Hepatocyte (in vitro differentiated cells): ENCODE measurements at regions not wholly inside any gene's neighbourhood (a gene's known extent, or its start where the extent isn't known, plus 50 kb on each side); places are given as distances from the start of the nearest gene placed in this dataset.

Experiments used
- DNase-seq: peaks from one replicate; pipeline ENCODE4 v3.0.0-alpha.2; 2016; ENCODE audit warnings: low spot score
- H2AFZ ChIP-seq: fragments of 200-600 bp; sonication (generic); 2 replicates; pipeline ENCODE4 v1.6.0; 2016; ENCODE audit warnings: antibody characterized with exemption, mild to moderate bottlenecking
- H3K27ac ChIP-seq: fragments of 200-600 bp; sonication (generic); 2 replicates; pipeline ENCODE4 v1.5.1; 2016; ENCODE audit warnings: mild to moderate bottlenecking
- H3K27me3 ChIP-seq: fragments of 200-600 bp; sonication (generic); 2 replicates; pipeline ENCODE4 v1.6.1; 2016
- H3K36me3 ChIP-seq: fragments of 200-600 bp; sonication (generic); replicated peaks from 2 replicates; pipeline ENCODE4 v1.5.1; 2016; ENCODE audit warnings: low read depth; ENCODE audit not compliant: insufficient read depth
- H3K4me1 ChIP-seq: fragments of 200-600 bp; sonication (generic); 2 replicates; pipeline ENCODE4 v1.5.1; 2016; ENCODE audit warnings: mild to moderate bottlenecking, moderate library complexity; ENCODE audit not compliant: insufficient read depth
- H3K4me2 ChIP-seq: fragments of 200-600 bp; sonication (generic); 2 replicates; pipeline ENCODE4 v1.6.0; 2016
- H3K4me3 ChIP-seq: fragments of 200-600 bp; sonication (generic); 2 replicates; pipeline ENCODE4 v1.5.1; 2016; ENCODE audit warnings: mild to moderate bottlenecking
- H3K79me2 ChIP-seq: fragments of 200-600 bp; sonication (generic); 2 replicates; pipeline ENCODE4 v1.6.0; 2017; ENCODE audit warnings: mild to moderate bottlenecking
- H3K9me2 ChIP-seq: fragments of 200-600 bp; sonication (generic); replicated peaks from 2 replicates; pipeline ENCODE4 v1.6.0; 2017; ENCODE audit warnings: mild to moderate bottlenecking; ENCODE audit not compliant: insufficient read depth
- H3K9me3 ChIP-seq: fragments of 200-600 bp; sonication (generic); 2 replicates; pipeline ENCODE4 v1.5.1; 2016; ENCODE audit warnings: low read depth, mild to moderate bottlenecking
- H4K20me1 ChIP-seq: fragments of 200-600 bp; sonication (generic); 2 replicates; pipeline ENCODE4 v1.6.0; 2016; ENCODE audit warnings: mild to moderate bottlenecking; ENCODE audit not compliant: insufficient read depth, poor library complexity, severe bottlenecking
- CTCF ChIP-seq: fragments of 200-600 bp; sonication (generic); IDR thresholded peaks from 2 replicates; pipeline ENCODE4 v1.5.1; 2016; ENCODE audit warnings: antibody characterized with exemption, mild to moderate bottlenecking; ENCODE audit not compliant: poor library complexity
- EZH2 ChIP-seq: fragments of 200-600 bp; sonication (generic); IDR thresholded peaks from 2 replicates; pipeline ENCODE4 v1.6.1; 2016; ENCODE audit warnings: antibody characterized with exemption, mild to moderate bottlenecking, borderline replicate concordance
- EZH2phosphoT487 ChIP-seq: fragments of 200-600 bp; sonication (generic); IDR thresholded peaks from one replicate; pipeline ENCODE4 v1.6.1; 2018; ENCODE audit warnings: antibody characterized with exemption, mild to moderate bottlenecking, low read depth, moderate library complexity; ENCODE audit not compliant: unreplicated experiment, severe bottlenecking
- WGBS: methylation state at CpG from one replicate; pipeline ENCODE4 v1.1.6; 2016; ENCODE audit warnings: low lambda C conversion rate; ENCODE audit errors: missing lambda C conversion rate; 5-methylcytosine and 5-hydroxymethylcytosine counted together

DNA sequence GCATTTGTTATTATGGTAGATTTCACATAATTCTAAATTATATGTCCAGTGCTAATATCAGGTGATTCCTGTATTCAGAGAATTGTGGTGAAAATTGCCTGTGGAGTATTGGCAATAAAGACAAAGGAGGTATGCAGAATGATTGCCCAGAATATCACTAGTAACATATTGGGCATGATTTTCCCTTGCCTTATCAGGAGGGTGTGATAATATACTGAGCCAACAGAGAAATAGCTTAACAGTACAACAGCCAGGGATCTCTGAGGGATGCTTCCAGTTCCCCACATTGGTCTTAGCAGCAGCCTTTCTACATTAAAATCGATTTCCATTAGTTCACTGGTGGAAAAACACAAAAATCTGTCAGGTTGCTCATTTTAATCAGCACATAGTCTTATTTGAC, 122.9 kb upstream of the COL3A1 start:
- Histone ChIP-seq H3K4me1 (peaks cover 3% of the 10 kb centered on the region), H2AFZ (no peak overlapping the region), H3K36me3 (no peaks in the 10 kb centered on the region), H3K27ac (peak overlapping the region; percentile 75), H4K20me1 (no peaks in the 10 kb centered on the region), H3K4me2 (no peak overlapping the region), H3K4me3 (no peak overlapping the region), H3K79me2 (no peaks in the 10 kb centered on the region), H3K27me3 (no peaks in the 10 kb centered on the region), H3K9me3 (no peaks in the 10 kb centered on the region), H3K9me2 (no peaks in the 10 kb centered on the region)
- WGBS, result 74% methylated on average over 1 of the region's 1 CpG
- no peak for DNase-seq
- TF ChIP-seq EZH2, result no peak
- no peak for TF ChIP-seq EZH2phosphoT487
- no peak for TF ChIP-seq CTCF

GRCh38 chr2:188851826-188852225, 122.3 kb upstream of the COL3A1 start:
- Histone ChIP-seq H3K4me3 (no peak overlapping the region), H4K20me1 (no peaks in the 10 kb centered on the region), H3K27me3 (no peaks in the 10 kb centered on the region), H3K27ac (peak overlapping the region; percentile 75), H3K4me2 (no peak overlapping the region), H3K4me1 (peaks cover 3% of the 10 kb centered on the region), H3K79me2 (no peaks in the 10 kb centered on the region), H3K9me2 (no peaks in the 10 kb centered on the region), H3K36me3 (no peaks in the 10 kb centered on the region), H2AFZ (no peak overlapping the region), H3K9me3 (no peaks in the 10 kb centered on the region)
- WGBS, result 93% methylated on average over 3 of the region's 3 CpGs
- DNase-seq, result no peak
- TF ChIP-seq CTCF (no peak), EZH2phosphoT487 (no peak), EZH2 (no peak)

- Histone ChIP-seq H4K20me1 (no peaks in the 10 kb centered on the region), H3K9me3 (no peaks in the 10 kb centered on the region), H3K27me3 (no peaks in the 10 kb centered on the region), H3K4me1 (peaks cover 3% of the 10 kb centered on the region), H3K36me3 (no peaks in the 10 kb centered on the region), H3K9me2 (no peaks in the 10 kb centered on the region), H3K27ac (peak overlapping the region; percentile 75), H2AFZ (no peak overlapping the region), H3K4me2 (no peak overlapping the region), H3K79me2 (no peaks in the 10 kb centered on the region), H3K4me3 (no peak overlapping the region)
- TF ChIP-seq CTCF (no peak), EZH2phosphoT487 (no peak), EZH2 (no peak)
- no peak for DNase-seq
- WGBS, result 55% methylated on average over 2 of the region's 2 CpGs
These were observed 121.4 kb upstream of the COL3A1 start for GRCh38 chr2:188852772-188853171.

DNA sequence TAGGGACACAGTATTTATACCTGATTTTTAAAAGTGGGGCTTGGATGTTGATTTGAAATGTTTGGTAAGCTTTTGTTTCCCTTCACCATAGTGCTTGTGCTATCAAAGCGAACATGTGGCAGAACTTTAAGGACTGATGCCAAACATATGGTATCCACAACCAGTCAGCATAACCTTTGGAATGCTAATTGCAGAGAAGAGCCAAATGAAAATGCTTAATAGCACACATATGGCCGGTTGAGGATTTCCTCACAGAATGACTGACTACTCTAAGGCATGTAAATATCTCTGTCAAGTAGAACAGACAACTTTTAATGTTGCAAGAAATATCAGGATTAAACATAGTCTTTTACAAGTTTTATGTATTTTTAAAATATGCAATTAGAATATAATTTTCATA, 120.9 kb upstream of the COL3A1 start:
- no peaks in the 10 kb centered on the region for H3K9me3 ChIP-seq
- TF ChIP-seq EZH2phosphoT487 (no peak), CTCF (no peak), EZH2 (no peak)
- H3K36me3 ChIP-seq, result no peaks in the 10 kb centered on the region
- H3K4me2 ChIP-seq, result peak overlapping the region; percentile 35
- no peaks in the 10 kb centered on the region for H3K9me2 ChIP-seq
- H4K20me1 ChIP-seq, result no peaks in the 10 kb centered on the region
- H2AFZ ChIP-seq, result no peak overlapping the region
- no peak overlapping the region for H3K4me3 ChIP-seq
- 51% methylated on average over 2 of the region's 2 CpGs for WGBS
- peak; percentile 59 for DNase-seq
- H3K27ac ChIP-seq, result peak overlapping the region; percentile 75
- H3K79me2 ChIP-seq, result no peaks in the 10 kb centered on the region
- no peaks in the 10 kb centered on the region for H3K27me3 ChIP-seq
- peaks cover 3% of the 10 kb centered on the region for H3K4me1 ChIP-seq
